Prostate gland (tissue), 2 donors: ENCODE measurements at regions not wholly inside any gene's neighbourhood (a gene's known extent, or its start where the extent isn't known, plus 50 kb on each side); places are given as distances from the start of the nearest gene placed in this dataset.

ENCODE experiments used
- DNase-seq: peaks from one replicate; pipeline ENCODE4 v3.0.0-alpha.2; 2019; ENCODE audit warnings: low spot score
- H3K27ac ChIP-seq, 2 donors: fragments of 200-600 bp; sonication (generic); 2 replicates each; pipeline ENCODE4 v1.5.1; 2017 to 2019
- H3K27me3 ChIP-seq: fragments of 200-600 bp; sonication (generic); replicated peaks from 2 replicates; pipeline ENCODE4 v1.5.1; 2019; ENCODE audit not compliant: insufficient read depth
- H3K36me3 ChIP-seq, 2 donors: fragments of 200-600 bp; sonication (generic); 1 replicate in 1 of 2; 2 replicates in 1 of 2; pipeline versions ENCODE4 v1.5.1 to v1.8.1; 2017 to 2019
- H3K4me1 ChIP-seq: fragments of 200-600 bp; sonication (generic); replicated peaks from 2 replicates; pipeline ENCODE4 v1.5.1; 2019
- H3K4me3 ChIP-seq, 2 donors: fragments of 200-600 bp; sonication (generic); 2 replicates each; pipeline ENCODE4 v1.5.1; 2017 to 2019
- H3K9me3 ChIP-seq: fragments of 200-600 bp; sonication (generic); 2 replicates; pipeline ENCODE4 v1.5.1; 2017
- POLR2A ChIP-seq: fragments of 450-650 bp; IDR thresholded peaks from one replicate; pipeline ENCODE4 v1.6.1; 2016; ENCODE audit warnings: antibody characterized with exemption, mild to moderate bottlenecking
- POLR2AphosphoS5 ChIP-seq: sonication (generic); formaldehyde crosslinking; IDR thresholded peaks from one replicate; pipeline ENCODE4 v1.6.1; 2017; ENCODE audit warnings: antibody characterized with exemption
- WGBS: methylation state at CpG from one replicate; pipeline ENCODE4 v1.1.5; 2018; 5-methylcytosine and 5-hydroxymethylcytosine counted together
- intact Hi-C: fragments of 100-400 bp; cut with DNase I; formaldehyde crosslinking; loops from one replicate; pipeline ENCODE4 v1.14.2; 2022
- TF ChIP-seq, protein P1 (sequence below), 4 experiments: fragments of 200-600 bp in 2 of 4; fragments of 450-650 bp in 2 of 4; sonication (generic) in 2 of 4; IDR thresholded peaks; 1 replicate in 3 of 4; 2 replicates in 1 of 4; pipeline ENCODE4 v1.5.1; 2016 to 2019; ENCODE audit warnings: antibody characterized with exemption in 4 of 4, mild to moderate bottlenecking in 2 of 4, moderate library complexity in 2 of 4

DNA sequence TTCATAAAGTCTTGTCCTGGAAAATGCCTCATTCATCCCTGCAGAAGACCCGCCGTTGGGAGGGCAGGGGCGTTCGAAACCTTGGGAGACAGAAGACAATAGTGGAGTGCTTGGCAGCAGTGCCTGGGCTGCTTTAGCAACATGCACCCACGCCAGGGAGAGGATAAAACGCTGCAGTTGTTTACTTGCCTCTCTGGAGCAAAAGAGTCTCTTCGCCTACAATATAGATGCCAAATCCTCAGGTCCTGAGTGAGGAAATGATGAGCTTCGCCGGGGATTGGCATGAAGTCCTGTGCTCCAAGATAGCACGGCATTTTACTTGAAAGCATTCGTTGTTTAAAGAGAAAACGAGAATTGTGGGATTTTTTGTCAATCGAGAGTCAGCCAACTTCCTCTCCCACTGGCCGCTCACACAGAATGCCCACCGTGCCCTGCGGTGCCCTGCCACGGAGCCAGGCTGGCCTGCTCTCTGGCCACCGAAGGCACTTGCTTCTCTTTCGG, 152.5 kb upstream of the POU3F3 start:
- no peaks in the 10 kb centered on the region for H3K4me1 ChIP-seq
- no peaks in the 10 kb centered on the region for H3K9me3 ChIP-seq
- intact Hi-C loops, result no loop called here
- H3K36me3 ChIP-seq, result no peaks in the 10 kb centered on the region
- TF ChIP-seq POLR2AphosphoS5, result no peak
- TF ChIP-seq, protein P1, sequence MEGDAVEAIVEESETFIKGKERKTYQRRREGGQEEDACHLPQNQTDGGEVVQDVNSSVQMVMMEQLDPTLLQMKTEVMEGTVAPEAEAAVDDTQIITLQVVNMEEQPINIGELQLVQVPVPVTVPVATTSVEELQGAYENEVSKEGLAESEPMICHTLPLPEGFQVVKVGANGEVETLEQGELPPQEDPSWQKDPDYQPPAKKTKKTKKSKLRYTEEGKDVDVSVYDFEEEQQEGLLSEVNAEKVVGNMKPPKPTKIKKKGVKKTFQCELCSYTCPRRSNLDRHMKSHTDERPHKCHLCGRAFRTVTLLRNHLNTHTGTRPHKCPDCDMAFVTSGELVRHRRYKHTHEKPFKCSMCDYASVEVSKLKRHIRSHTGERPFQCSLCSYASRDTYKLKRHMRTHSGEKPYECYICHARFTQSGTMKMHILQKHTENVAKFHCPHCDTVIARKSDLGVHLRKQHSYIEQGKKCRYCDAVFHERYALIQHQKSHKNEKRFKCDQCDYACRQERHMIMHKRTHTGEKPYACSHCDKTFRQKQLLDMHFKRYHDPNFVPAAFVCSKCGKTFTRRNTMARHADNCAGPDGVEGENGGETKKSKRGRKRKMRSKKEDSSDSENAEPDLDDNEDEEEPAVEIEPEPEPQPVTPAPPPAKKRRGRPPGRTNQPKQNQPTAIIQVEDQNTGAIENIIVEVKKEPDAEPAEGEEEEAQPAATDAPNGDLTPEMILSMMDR (IDR thresholded peaks at IDR 0.05), result no peak
- no peak for TF ChIP-seq POLR2A
- no peak for DNase-seq
- no peak overlapping the region for H3K4me3 ChIP-seq
- 44% methylated on average over 19 of the region's 19 CpGs for WGBS
- no peak overlapping the region for H3K27ac ChIP-seq
- H3K27me3 ChIP-seq, result no peaks in the 10 kb centered on the region

DNA sequence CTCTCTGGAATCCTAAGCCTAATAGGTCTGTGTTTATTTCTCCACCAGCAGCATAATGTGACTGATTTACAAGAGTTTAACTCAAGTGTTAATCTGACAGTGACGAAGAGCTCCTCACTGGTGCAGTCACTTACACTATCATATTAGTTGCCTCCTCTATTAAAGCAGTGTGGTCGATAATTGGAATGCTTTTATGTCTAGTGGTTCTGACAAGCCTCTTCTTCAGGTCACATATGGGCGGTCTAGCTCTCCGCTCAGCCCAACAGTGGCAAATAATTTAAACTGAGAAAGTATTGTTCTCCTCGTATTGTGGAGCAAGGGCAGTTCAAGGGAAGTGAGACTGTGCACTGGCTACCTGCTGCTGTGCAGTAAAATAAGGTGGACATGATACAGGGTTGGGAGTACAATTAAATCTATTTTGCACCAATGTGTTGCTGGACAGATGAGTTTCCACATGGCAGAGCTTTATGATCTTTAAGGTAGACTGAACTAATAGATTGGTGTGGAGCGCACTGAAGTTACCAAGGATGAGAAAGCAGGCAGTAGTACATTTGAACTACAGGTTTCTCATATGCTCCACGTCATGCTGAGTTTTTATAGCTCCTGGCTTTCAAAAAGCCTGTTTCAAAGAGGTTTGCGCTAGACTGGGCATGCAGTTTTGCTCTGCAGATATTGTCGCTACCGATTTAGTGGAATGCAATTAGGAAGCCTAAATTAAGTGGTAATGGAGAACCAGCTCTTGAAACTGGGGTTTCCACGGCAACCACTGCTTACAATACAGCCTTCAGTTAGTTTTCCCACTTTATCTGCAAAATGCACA, 151.7 kb upstream of the POU3F3 start:
- H3K9me3 ChIP-seq, result no peaks in the 10 kb centered on the region
- no peak for DNase-seq
- intact Hi-C loops, result no loop called here
- no peaks in the 10 kb centered on the region for H3K27me3 ChIP-seq
- no peaks in the 10 kb centered on the region for H3K36me3 ChIP-seq
- H3K27ac ChIP-seq, result no peak overlapping the region
- H3K4me3 ChIP-seq, result no peak overlapping the region
- H3K4me1 ChIP-seq, result no peaks in the 10 kb centered on the region
- WGBS, result 25% methylated on average over 11 of the region's 11 CpGs
- TF ChIP-seq POLR2AphosphoS5 (no peak), POLR2A (no peak)
- TF ChIP-seq, protein P1 (IDR thresholded peaks at IDR 0.05), result no peak

- H3K36me3 ChIP-seq, result no peaks in the 10 kb centered on the region
- H3K27ac ChIP-seq, result no peak overlapping the region
- intact Hi-C loops, result no loop called here
- H3K4me3 ChIP-seq, result no peak overlapping the region
- H3K4me1 ChIP-seq, result no peaks in the 10 kb centered on the region
- 29% methylated on average over 8 of the region's 8 CpGs for WGBS
- TF ChIP-seq, protein P1 (IDR thresholded peaks at IDR 0.05), result no peak
- no peak for TF ChIP-seq POLR2AphosphoS5
- no peak for TF ChIP-seq POLR2A
- DNase-seq, result no peak
- no peaks in the 10 kb centered on the region for H3K27me3 ChIP-seq
- H3K9me3 ChIP-seq, result no peaks in the 10 kb centered on the region
Observed at GRCh38 chr2:104703669-104704068, 150.2 kb upstream of the POU3F3 start.

- no peaks in the 10 kb centered on the region for H3K4me1 ChIP-seq
- DNase-seq, result no peak
- TF ChIP-seq POLR2A (no peak), POLR2AphosphoS5 (no peak)
- TF ChIP-seq, protein P1 (IDR thresholded peaks at IDR 0.05), result no peak
- H3K9me3 ChIP-seq, result no peaks in the 10 kb centered on the region
- intact Hi-C loops, result no loop called here
- H3K27ac ChIP-seq, result no peak overlapping the region
- WGBS, result 89% methylated on average over 14 of the region's 16 CpGs
- H3K36me3 ChIP-seq, result no peaks in the 10 kb centered on the region
- H3K4me3 ChIP-seq, result no peak overlapping the region
- no peaks in the 10 kb centered on the region for H3K27me3 ChIP-seq
Observed at GRCh38 chr2:104704496-104705245, 149.2 kb upstream of the POU3F3 start.
